TTC549 (cell line): ENCODE measurements at regions not wholly inside any gene's neighbourhood (a gene's known extent, or its start where the extent isn't known, plus 50 kb on each side); places are given as distances from the start of the nearest gene placed in this dataset.

Experiments used
- FAIRE-seq: peaks from 2 replicates; lab custom pipeline; 2012; peaks lifted over from hg19 to GRCh38; lab: Jason Lieb, UNC

DNA sequence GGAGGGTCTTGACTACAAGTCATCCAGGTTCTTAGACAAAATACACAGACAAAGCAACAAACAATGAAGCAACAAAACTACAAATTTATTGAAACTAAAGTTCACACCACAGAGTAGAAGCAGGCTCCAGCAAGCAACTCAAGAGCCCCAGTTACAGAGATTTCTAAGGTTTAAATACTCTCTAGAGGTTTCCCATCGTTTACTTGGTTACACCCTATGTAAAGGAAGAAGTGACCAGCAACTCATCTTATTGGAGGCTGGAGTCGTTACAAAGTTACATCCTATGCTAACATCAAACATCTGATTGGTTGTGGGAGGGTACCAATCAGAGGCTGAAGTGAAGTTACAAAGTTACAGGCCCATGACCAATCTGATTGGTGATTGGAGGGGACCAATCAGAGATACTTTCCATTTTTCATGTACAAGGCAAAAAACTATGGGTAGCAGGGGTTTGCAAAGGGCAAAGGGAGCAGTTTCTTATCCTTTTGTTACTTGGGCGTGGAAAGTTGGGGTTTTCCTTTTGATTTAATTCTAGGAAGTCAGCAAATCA, 2292.6 kb upstream of the C9orf72 start:
- no peak for FAIRE-seq

GRCh38 chr9:29866556-29866955, 2293.3 kb upstream of the C9orf72 start:
- no peak for FAIRE-seq

DNA sequence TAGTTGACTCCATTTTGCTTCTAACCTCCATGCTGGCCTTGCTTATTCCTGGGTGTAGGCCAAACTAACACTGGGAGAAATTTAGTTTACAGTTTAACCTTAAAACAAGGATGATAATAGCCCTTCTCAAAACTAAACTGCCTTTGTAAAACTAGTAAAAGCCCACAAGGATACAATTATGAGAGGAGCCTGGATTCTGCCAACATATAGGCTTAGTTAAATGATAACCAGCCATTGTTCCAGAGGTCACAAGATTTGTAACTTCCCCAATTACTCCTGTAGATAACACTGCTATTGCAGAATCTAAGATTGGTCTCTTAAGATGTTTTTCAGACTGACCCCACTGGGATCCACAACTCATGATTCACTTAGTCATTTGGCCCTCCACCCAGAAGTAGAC, 2300.3 kb upstream of the C9orf72 start:
- no peak for FAIRE-seq

- FAIRE-seq = no peak
Observed at GRCh38 chr9:29875547-29875946, 2302.3 kb upstream of the C9orf72 start.

DNA sequence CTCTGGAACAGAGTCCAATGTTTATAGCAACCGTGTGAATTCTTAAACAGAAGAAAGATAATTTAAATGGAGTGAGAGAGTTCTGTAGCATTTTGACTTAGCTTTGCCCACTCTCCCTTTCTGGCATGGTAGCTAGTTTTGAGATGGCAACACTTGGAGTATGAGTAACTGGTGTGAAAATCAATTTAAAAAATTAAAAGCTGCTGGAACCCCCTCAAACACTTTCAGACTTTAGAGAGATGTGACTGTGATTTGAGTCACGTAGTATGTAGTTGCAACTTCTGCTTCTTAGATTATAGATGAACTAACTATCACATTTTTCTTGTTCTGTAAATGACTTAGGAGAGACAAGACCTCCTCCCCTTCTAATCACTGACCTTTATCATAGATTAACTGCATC, 2309.5 kb upstream of the C9orf72 start:
- no peak for FAIRE-seq

GRCh38 chr9:29906065-29906464, 2332.8 kb upstream of the C9orf72 start:
- no peak for FAIRE-seq

DNA sequence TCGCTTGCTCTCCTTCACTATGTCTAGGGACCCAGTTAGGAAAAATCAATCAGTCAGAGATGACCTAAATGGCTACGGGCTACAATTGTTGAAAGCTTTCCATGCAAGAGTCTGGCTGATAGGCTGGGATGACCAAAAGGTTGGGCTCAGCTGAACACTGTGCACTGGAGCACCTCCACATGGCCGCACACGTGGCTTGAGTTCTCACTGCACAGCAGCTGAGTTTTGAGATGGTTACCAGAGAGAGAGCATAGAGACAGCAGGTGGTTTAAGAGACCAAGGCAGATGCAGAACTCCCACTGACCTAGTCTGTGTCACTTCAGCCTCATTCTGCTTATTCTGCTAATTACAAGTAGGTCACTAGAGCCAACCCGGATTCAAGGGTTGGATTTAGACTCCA, 2354.8 kb upstream of the C9orf72 start:
- no peak for FAIRE-seq

- FAIRE-seq = no peak
Observed at GRCh38 chr9:29939559-29939958, 2366.3 kb upstream of the C9orf72 start.

DNA sequence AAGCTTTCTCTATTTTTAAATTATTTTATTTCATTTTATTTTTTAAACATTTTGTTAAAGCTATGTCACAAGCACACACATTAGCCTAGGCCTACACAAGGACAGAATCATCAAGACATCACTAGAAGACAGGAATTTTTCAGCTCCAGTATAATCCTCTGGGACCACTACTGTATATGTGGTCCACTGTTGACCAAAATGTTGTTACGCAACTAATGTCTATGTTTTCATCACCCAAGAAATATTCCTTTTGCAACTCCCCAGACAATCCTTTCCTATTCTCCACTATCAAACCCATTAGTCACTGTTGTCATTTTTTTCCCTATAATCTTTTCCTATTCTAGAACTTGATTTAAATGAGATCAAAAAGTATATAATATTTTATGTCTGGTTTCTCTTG, 2371.7 kb upstream of the C9orf72 start:
- FAIRE-seq = no peak

GRCh38 chr9:29958469-29958868, 2385.2 kb upstream of the C9orf72 start:
- no peak for FAIRE-seq

- FAIRE-seq = no peak
Observed at GRCh38 chr9:29965834-29966233, 2392.6 kb upstream of the C9orf72 start.

DNA sequence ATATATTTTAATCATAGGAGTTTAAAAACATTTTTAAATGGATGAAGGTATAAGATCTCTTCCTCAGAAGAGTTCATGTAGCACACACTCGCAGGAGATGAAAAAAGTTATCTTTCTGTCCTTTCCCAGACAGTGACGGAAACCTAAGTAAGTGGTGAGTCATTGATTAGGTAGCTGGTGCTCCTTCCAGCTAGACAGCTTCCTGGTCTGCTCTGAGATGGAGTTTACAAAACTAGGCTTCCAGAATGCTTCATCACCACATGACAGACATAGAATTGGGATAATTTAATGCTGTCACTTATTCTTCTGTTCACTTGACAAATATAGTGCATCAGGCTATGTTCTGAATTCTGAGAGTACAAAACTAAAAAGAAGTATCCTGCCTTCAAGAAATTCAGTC, 2393.0 kb upstream of the C9orf72 start:
- no peak for FAIRE-seq

DNA sequence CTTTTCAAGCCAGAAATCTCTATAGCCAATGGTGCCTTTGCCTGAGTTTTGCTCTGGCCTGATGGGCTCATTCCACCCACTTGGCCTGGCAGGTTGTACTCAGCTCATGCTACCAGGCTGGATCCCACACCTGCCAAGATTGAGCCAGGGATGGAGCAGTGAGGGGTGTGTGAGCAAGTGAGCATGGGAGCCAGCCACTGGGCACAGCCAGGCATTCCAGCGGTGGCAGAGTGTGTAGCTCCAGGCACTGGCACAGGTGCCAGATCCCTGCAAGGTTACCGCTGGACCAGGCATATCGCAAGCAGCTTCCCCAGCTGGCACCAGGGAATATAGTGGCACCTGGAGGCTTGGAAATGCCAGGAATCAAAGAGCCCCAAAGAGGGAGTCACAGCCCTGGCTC, 2395.6 kb upstream of the C9orf72 start:
- no peak for FAIRE-seq

GRCh38 chr9:29969408-29969807, 2396.1 kb upstream of the C9orf72 start:
- no peak for FAIRE-seq

DNA sequence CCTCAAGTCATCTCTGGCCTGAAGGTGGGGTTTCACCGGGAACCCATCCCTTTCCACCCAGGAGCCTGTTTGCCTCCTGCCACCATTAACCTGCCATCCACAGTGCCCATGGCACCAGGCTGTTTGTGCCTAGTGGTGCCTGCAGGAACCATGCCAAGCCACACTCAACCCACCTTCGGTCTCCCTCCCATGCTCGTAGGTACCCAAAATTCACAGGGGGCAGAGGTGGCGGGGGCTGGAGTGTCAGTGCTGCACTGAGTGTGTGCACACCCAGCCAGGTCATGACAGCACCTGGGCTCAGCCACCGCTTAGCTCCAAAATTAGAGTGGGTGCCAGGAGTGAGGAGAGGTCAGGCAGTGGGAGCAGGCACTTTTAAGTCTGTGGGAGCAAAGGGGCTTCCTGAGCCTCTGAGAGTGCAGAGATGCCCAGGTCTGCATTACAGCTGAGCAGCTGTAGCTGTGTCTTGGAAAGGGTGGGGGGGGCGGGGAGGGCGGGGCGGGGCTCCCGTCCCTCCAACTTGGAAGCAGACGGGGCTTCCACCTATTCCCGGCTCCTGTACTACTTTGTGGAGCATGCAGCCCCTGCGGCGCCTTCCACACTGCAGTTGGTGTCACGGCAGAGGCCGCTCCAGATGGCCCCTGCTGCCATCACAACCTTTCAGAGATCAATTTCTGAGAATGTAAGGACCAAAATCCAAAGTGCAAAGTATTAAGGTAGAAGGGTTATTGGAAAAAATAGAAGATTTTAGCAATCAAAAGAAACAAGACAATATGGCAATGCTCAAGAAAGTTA, 2396.8 kb upstream of the C9orf72 start:
- no peak for FAIRE-seq

GRCh38 chr9:29974197-29974596, 2400.9 kb upstream of the C9orf72 start:
- FAIRE-seq = no peak

GRCh38 chr9:29976981-29977380, 2403.7 kb upstream of the C9orf72 start:
- no peak for FAIRE-seq

DNA sequence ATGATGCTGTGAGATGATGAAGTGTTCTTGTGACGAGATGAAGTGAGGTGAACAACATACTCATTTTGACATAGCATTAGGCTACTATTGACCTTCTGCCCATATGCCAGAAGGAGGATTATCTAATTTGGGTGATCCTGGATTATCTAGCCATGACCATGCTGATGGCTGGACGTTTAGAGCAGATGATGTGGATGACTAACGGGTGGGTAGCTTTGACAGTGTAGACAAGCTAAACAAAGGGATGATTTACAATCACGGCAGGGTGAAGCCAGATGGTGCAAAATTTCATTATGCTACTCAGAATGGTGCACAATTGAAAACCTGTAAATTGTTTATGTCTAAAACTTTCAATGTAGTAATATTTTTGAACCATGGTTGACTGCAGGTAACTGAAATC, 2403.4 kb upstream of the ACO1 start:
- no peak for FAIRE-seq

DNA sequence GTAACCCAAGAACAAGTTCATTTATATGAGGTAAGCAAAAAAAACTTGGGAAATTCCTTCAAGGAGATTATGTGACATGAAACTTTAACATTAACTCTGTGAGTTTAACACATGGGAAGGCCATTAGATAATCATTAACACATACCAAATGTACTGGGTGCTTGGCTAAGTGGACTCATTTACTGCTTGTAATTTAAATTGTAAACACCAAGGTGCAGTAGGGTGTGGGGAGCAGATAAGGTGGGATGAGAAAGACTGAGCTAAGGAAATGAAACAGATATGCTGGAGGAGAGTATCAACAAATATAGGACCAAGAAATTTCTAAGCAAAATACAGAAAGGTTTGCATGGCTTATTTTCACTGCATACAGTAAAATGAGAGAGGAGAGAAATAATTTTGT, 2384.8 kb upstream of the ACO1 start:
- FAIRE-seq = no peak

- no peak for FAIRE-seq
Observed at GRCh38 chr9:30010691-30011090, 2373.8 kb upstream of the ACO1 start.

DNA sequence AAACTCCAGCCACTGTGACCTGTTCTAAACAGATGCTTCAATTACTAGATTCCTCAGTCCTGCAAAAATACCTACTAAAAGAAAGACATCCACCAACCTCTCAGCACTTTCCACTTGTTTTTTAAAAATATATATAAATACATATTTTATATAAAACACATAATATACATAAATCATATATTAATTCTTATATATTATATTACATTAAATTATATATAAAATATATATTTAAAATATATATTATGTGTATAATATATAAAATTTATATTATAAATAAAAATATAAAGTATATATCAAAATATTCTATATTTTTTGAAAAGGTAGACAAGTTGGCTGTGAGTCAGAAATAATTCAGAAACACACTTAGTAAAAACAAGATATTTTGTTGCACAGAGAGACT, 2371.8 kb upstream of the ACO1 start:
- peak; percentile 87 for FAIRE-seq

DNA sequence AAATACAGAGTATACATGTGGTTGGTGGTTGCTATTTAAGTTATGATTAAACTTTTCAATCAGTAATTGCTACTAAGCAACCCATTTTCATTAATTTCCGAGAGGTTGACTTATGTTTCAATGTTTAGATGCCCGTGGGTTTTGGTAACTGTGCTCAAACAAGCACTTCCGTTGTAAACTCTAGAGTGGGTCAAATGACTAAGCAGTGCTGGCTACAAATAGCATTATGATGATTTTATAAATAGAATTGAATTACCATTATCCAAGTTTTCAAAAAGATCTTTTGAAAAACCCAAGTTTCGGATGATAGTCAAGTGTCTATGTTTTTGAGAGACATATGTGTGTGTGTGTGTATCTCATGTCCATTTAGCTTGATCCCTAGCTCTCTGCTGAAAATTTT, 2369.4 kb upstream of the ACO1 start:
- no peak for FAIRE-seq

- FAIRE-seq = no peak
Observed at GRCh38 chr9:30020161-30020560, 2364.3 kb upstream of the ACO1 start.

DNA sequence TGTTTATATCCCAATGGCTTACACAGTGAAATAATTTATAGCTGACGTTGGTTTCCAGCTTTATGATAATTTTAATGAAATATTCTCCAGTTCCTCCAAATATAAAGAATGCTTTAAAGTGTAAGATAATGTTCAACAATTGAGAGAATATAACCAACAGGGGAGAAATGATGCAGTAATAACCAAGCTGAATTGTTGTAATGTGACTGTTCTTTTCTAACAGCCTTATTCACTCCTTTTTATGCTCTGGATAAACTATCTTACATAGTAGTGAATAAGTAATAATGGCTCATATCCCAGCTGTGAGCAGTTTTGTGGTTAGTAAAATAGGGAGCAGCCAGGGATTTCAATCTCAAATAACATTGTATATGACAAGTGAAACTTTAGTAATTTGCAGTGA, 2348.7 kb upstream of the ACO1 start:
- FAIRE-seq = no peak
